T-helper 1 cell (primary cell): ENCODE measurements at regions not wholly inside any gene's neighbourhood (a gene's known extent, or its start where the extent isn't known, plus 50 kb on each side); places are given as distances from the start of the nearest gene placed in this dataset.

ENCODE experiments used
- DNase-seq, 5 donors: peaks; one replicate each; pipeline ENCODE4 v3.0.0-alpha.2; 2012 to 2020

DNA sequence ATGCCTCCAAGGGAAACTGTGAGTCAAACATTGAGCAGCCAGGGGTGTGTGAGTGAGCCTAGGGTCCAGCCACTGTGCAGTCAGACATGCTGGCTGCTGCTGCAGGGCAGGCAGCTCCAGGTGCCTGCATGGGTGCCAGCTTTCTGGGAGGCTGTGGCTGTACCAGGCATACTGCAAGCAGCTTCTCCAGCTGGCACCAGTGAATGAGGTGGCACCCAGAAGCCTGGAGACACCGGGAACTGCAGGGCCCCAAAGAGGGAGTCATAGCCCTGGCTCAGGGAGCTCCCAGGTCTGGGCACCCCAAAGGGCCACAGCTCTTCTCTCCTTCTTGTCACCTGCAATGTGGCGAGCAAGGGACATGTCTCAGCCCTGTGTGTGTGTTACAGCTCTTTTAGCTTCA, 283.2 kb downstream of the RPRM start:
- no peak for DNase-seq

DNA sequence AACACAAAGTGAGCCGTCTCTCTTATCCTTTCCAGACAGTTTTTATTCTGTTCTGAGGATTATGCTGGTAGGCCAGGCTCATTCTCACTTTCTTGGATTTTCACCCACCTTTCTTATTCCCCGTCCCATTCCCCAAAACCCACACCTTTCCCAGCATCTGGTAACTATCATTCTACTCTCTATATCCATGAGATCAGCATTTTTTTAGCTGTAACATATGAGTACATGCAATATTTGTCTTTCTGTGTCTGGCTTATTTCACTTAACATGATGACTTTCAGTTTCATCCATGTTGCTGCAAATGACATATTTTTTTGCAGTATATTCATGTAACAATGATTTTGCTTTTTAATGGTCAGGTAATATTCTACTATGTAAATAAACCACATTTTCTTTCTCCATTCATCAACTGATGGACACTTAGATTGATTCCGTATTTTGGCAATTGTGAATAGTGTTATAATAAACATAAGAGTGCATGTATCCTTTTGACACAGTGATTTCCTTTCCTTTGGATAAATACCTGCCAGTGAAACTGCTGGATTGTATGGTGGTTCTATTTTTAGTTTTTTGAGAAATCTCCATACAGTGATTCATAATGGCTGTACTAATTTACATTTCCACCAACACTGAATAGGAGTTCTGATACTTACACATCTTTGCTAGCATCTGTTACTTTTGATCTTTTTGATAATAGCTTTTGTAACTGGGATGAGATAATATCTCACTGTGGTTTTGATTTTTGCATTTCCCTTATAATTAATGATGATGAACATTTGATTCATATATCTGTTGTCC, 289.3 kb downstream of the RPRM start:
- DNase-seq, result no peak

DNA sequence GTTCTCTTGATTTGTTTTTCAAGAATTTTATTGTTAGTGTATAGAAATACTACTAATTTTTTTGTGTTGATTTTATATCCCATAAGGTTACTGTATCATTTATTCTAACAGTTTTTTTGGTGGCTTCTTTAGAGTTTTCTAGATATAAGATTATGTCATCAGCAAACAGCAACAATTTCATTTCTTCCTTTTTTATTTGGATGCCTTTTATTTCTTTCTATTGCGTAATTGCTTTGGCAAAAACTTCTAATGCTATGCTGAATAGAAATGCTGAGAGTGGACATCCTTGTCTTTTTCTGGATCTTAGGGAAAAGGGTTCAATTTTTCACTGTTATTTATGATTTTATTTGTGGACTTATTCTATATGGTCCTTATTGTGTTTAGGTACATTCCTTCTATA, 298.8 kb downstream of the RPRM start:
- DNase-seq, result no peak

DNA sequence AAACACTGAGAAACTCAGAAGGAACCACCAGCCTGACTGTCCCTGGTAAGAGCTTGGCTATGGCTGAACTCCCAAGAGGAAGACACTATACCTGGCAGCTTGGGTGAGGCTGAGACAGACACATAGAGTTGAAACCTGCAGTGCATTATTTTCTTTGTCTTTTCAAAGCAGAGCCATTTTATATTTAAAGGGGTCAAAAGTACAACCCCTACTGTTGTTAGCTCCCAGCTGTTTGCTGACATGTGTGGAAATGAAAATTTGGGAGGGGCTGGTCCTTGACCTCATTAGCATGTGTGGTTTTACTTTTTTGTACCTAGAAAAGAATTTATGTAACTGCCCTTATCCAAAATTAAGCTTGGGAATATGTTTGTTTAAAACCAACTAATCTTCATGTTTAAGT, 309.0 kb downstream of the RPRM start:
- DNase-seq, result no peak

DNA sequence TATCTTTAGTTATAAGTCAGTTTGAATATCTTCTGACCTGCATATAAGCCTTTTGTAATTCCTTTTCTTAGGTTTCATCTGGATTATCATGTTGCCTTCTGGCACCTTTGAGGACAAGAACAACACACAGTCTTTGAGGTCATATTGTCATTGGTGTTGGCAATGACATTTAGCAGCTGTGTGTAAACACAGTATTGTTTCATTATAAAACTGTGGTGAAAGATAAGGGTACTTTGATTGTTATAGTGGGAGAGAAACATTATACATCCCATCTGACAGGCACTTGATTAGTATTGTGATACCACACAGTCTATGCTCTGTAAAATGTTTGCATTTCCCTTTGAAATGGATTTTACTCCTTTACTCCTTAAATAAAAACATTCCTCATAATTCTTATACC, 313.5 kb downstream of the RPRM start:
- no peak for DNase-seq

DNA sequence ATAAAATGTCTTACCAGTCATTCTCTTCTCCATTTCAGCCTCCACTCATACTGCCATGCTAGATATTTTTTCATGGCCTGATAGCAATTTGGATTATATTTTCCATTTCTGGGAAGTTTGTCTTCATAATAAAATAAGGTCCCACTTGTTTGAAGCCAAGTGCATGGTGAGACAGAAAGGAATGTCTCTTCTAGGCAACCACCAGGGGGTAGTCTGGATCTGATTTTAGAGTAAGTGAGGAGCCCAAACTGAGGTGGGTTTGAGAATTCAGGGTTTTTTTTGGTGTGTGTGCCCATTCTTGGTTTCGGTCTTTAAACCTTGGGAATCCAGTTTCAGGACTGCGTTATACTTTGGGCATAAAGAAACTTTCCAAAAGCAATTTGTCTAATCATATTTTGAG, 315.5 kb downstream of the RPRM start:
- no peak for DNase-seq

DNA sequence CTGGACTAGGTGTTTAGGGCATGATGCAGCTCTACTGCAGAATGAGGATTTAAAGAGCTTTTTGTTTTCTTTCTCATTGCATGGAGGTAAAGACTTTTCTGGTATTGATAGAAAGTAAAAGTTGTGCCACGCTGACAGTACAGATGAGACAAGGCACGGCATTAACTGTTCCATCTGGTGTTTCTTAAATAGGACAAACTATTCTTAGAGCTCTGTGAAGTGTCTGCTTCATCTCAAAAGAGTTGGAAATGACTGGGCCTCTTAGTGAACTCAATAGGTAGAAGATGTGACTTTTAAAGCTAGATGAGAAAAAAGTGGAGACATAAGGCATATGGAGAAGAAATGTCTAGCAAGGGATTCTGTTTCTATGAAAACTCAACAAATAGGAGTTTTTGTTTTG, 321.8 kb downstream of the RPRM start:
- no peak for DNase-seq

DNA sequence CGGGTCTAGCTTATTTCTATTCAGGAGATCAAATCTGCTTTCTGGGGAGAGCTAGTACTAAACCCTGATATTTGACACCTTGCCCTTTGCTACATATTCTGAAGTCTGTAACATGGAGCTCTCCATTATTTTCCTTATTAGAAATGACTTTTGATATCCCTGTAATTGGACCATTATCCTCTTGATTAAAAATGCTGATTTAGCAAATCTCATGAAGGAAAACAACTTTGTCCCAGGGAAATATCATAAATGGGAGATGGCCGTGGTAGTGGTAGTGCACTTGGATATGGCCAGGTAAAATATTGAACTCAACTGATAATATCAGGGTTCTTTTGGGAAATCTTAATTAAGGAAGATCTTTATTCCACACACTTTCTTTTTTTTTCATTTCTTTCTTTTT, 326.5 kb downstream of the RPRM start:
- DNase-seq, result no peak

DNA sequence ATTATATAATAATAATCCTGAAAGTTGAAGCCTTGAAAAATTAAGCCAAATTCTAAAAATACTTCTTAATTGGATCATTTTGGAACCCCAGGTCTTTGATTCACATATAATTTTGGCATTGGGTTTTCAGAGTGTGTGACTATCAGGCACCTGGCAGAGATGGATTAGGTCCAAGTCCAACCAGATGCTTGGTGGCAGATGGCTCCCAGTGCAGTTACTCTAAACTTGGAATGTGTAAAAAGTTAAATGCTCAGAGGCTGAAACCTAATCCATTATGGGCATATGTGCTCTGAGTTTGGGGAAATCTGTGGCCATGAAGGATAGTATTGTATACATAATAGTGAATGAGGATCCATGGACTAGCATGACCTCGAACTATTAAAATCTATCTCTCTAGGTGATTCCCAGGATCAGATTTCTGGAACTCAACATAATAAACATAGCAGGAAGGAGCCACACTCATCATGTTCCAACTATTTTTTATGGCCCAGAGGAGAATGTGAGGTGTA, 333.0 kb downstream of the RPRM start:
- DNase-seq, result no peak

DNA sequence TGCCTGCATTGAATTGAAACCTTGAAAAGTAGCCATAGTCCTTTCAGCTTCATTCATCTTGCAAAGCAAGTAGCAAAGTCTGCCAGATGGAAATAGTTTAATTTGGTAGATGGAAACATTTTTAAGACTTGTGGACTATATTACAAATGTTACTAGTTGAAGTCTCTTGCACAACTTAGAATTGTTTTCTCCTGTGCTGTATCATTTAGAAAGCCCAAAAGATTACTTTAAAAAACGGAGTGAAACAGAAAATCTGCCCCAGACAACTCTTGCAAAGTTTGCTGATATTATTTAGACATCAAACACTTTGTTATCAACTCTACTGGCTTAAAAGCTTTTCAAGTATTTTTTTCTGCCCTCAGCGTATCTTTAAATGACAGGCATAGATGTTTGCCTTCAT, 335.0 kb downstream of the RPRM start:
- DNase-seq, result no peak

DNA sequence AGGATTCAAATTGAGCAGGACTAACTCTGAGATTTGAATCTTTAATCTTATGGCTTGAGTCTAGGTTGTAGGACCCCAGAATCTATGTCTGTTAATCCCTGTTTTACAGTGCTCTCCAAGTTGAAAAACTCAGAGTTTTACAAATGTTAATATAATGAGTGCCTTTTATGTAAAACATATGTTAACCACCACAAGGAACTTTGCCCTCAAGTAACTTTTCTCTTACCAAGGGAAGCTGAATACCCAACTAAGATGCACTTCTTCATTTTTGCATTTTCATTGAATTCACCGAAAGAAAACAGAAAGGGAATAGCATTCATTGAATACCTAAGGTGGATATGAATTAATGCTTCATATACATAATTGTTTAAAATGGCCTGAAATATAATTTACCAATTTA, 338.1 kb downstream of the RPRM start:
- no peak for DNase-seq

DNA sequence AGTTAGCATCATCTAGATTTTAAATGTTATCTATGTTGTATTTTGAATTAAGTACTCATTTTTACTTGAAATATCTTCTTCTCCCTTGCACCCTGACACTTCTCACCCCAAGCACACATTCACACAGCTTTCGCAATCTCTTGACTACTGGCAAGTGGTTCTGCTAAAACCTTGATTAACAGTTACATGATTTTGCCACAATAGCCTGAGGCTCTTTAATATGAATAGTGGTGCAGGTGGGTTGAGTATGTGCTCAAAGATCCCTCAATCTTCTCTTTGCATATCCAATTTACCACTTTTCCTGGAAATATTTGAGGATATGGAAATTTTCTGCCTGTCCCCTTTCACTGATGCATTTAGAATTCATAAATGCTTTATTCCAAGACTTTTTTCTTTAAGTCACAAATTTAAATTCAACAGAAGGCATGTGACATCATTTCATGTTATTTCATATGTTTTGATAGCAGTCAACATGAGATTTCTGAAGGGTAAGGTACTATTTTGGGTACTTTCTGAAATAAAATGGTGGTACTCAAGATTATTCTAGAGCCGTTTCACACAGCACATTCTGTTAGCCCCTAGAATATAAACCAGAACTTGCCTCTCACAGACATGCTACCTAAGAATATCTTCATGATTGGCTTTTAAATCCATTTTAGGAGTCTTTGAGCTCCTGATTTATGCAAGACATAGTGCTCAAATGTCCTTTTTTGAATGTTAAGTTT, 339.7 kb downstream of the RPRM start:
- DNase-seq, result no peak

DNA sequence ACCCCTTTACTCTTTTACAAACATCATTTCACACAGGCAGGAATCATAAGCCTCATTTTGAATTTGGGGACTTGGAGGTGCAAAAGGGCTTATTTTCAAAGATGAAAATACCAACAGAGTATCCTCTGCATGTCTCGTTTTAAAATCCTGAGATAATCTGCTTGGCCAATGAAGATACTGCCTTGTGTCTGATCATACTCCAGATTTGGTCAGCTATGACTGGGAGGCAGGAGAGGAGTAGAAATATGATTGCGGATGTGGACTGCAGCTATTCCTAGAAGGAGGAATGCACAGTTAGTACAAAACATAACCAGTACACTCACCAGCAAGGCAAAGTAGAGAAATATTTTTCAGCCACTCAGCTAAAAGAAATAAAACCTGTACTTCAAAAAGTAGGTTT, 342.3 kb downstream of the RPRM start:
- no peak for DNase-seq

DNA sequence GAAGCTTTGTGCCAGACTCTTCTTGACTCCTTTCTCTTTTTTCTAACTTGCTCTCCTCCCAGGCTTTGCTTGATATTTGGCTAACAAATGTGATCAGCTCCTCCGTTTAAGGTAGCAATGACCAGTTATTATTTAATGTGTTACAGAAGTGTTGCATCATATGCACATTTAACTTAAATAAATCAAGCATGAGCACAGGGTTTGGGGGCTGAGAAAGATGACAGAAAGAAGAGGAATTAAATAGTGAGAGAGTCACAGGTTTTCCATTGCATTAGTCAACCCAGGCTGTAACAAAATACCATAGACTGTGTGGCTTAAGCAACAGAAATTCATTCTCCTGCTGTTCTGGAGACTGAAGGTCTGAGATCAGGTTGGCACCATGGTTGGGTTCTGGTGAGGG, 343.8 kb downstream of the RPRM start:
- DNase-seq, result no peak

DNA sequence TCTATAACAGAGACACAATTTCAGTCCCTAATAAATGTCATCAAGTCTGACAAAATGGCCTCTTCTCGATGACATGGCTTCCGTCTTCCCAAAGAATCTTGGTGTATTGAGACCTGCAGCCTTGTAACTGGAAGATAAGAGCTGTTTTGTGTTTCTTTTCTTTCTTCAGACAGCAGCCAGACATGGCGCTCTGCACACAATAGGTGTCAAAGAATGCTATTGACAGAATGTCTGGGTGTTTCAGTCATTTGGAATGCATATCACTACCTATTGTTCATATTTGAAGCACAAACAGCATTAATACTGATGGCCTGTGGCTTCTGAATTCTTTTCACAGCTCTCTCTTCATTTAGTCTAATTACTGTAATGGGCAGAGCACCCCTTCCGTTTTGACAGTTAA, 344.8 kb downstream of the RPRM start:
- no peak for DNase-seq

DNA sequence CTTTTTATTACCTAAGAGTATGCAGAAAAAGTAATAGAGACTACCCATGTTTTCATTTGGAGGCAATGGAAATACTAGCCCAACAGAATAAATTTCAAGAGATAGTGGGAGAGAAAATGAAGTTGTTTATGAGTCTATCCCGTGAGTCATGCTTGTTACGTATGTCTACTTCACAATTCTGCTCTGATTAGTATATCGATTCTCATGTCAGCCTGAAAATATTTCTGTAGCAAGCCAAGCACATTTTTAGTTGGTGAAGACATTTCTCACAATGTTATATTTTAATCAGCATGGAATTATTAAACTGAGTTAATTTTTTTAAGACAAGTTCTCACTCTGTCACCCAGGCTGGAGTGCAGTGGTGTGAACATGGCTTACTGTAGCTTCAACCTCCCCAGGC, 346.1 kb downstream of the RPRM start:
- DNase-seq, result no peak

DNA sequence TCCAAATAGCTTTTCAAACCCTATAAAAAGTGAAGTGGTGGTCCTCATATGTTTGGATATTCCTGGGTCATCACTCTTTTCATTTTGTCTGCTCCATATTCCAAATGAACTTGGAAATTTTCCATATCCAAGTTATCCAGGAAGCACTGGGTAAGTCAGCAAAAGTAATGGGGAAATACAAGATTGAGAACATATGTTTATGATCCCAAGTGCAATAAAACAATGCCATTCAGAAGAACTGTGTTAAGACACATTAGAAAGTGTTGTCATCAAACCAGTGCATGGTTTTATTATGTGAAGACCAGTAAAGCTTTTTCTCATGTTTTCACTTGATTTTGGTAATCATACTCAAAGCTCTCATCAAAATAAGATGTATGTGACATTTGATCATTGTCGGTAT, 363.4 kb downstream of the RPRM start:
- no peak for DNase-seq

DNA sequence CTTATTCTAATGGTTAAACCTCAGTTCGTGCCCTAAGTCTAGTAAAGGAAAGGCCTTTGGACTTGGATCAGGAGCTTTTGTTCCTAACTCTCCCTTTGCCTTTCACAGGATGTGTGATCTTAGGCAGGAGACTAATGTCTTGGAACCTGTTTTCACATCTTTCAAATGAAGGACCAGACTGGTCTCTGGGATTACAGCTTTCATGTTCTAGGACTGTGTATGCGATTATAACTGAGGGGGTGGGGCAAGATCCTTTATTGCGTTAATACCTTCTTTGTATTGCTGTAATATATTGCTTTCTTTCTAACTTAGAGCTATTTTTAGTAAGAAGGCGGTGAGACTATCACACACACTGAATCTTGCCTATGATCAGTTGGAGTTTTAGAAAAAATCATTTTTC, 368.1 kb downstream of the RPRM start:
- DNase-seq, result no peak

DNA sequence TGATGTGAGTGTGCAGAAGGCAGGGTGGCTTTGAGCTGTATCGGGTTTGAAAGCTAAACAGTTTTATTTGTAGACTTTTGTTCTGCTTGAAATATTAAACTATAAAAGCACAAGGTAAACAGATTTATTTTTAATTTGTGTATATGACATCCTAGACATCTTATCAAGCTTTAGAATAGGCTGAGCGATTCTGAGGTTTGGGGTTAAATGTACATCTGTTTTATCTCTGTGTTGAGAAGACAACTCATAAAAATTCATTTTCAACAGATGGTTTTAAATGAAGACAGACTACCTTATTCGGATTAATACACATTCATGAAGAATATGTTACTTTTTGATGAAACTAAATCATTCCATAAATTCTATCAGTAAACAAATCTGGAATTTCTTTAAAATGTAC, 368.8 kb downstream of the RPRM start:
- DNase-seq, result no peak

DNA sequence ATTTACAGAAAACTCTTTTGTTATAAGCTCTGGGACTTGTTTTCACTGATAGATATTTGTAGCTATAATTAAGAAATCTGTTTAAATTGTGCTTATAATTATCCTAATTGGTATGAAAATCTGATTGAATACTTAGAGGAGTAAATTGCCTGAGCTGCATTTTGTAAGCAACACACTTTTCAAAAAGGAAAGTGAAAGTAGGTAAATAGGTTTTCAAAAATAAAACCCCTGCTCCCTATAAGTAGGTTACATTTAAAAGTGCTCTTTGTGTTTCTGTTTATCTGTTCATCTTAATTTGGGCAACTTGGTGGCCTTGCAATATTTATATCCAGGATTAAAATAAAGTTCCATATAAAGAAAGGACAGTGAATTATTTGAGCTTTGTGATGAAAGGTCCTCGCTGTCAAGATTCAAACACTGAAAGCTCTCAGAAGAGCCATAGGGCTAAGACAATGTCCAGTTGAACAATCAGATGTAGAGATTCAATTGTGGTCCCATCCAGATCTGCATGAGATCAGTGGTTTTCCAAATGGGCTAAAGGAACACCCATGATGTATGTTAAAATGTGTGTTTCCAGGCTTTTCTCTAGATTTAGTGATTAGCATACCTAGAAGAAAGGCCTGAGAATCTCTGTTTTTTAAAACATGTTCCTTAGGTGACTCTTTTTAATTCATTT, 371.6 kb downstream of the RPRM start:
- no peak for DNase-seq

DNA sequence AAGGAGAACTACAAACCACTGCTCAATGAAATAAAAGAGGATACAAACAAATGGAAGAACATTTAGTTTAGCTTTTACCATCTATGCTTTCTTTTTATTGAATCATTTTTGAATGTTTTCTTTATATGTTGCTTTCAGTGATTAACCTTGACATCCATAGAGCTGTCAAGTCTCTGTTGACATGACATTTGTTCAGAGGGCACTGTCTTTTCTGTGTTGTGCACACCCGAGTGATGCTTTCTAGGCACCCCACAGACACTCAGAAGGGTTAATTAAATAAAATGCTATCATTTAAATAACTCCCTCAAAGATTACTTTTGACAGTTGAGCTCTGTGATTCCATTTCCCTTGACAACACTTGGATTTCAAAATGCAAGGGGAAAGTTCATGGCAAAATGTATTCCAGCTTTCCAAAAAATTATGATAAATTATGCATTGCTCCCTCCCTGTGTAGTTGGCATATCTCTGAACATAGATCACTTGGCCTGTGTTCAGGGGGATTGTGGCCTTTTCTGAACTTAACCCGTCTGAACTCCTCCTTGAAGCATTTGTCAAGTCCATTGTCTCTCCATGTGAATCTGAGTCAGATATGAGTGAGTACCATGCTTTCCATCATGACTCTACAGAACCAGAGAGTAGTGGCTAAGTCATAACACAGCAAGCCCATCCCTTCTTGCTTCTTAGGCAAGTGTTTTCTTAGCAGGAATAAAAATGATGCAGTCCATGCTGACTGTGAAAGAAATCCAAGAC, 372.6 kb downstream of the RPRM start:
- DNase-seq, result no peak

DNA sequence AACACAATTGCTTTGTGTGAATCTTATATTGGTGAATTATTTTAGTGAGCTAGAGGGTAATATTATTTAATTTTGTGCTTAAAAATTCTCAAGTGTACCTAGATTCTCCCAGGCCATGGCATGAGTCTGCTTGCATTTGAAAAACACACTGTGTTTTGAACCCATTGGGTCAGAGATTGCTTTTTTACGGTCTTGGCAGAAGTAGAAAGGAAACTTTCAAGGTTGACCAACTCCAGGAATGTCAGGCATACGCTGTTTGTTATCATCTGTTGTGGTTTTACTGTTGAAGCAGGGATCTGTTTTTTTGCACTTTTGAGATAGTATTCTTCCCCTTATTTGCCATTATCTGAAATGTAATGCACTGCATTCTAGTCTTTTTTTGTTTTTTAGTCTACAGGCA, 377.4 kb downstream of the RPRM start:
- DNase-seq, result no peak

DNA sequence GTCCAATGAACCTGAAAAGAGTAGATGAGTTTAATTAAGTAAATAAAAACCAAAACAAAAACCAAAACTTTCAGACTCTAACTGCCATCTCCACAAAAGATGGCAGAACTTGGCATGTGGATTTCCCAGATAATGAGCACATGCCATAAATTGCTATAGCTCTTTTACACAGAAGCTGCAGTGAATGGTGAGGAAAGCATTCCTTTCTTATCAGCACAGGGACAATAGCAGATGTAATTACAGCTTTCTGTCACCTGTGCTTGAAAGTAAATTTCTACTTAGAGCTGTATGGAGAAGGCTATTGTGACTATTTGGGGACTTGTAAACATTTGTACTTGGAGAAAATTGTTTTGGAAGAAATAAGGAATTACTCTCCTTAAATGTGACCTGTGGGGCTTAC, 378.4 kb downstream of the RPRM start:
- DNase-seq, result no peak
